ENCODE measurements at regions not wholly inside any gene's neighbourhood (a gene's known extent, or its start where the extent isn't known, plus 50 kb on each side); places are given as distances from the start of the nearest gene placed in this dataset.

GRCh38 chr7:13581097-13581496, 408.4 kb downstream of the ETV1 start:
- no peak for DNase-seq (ENCODE audit: low read depth)
- no peak for TF ChIP-seq CTCF (IDR thresholded peaks at IDR 0.05; ENCODE audit: control insufficient read depth, insufficient read depth, low read depth, low read length, missing control alignments)
- H3K4me3 ChIP-seq (ENCODE audit: control insufficient read depth, low read depth, low read length): no peak overlapping the region

GRCh38 chr7:13593854-13594253, 395.6 kb downstream of the ETV1 start:
- H3K4me3 ChIP-seq (ENCODE audit: control insufficient read depth, low read depth, low read length): no peak overlapping the region
- no peak for DNase-seq (ENCODE audit: low read depth)
- TF ChIP-seq CTCF (IDR thresholded peaks at IDR 0.05; ENCODE audit: control insufficient read depth, insufficient read depth, low read depth, low read length, missing control alignments): no peak

- no peak for TF ChIP-seq CTCF (IDR thresholded peaks at IDR 0.05; ENCODE audit: control insufficient read depth, insufficient read depth, low read depth, low read length, missing control alignments)
- DNase-seq (ENCODE audit: low read depth): no peak
Measured at GRCh38 chr7:13602036-13602435, 387.4 kb downstream of the ETV1 start.

GRCh38 chr7:13603016-13603415, 386.4 kb downstream of the ETV1 start:
- no peak overlapping the region for H3K4me3 ChIP-seq (ENCODE audit: control insufficient read depth, low read depth, low read length)
- no peak for DNase-seq (ENCODE audit: low read depth)
- no peak for TF ChIP-seq CTCF (IDR thresholded peaks at IDR 0.05; ENCODE audit: control insufficient read depth, insufficient read depth, low read depth, low read length, missing control alignments)

More at GRCh38 chr7:13602036-13602435, 387.4 kb downstream of the ETV1 start:
- no peak overlapping the region for H3K4me3 ChIP-seq (ENCODE audit: control insufficient read depth, low read depth, low read length)

GRCh38 chr7:13603661-13604060, 385.8 kb downstream of the ETV1 start:
- DNase-seq (ENCODE audit: low read depth): no peak
- H3K4me3 ChIP-seq (ENCODE audit: control insufficient read depth, low read depth, low read length): no peak overlapping the region
- TF ChIP-seq CTCF (IDR thresholded peaks at IDR 0.05; ENCODE audit: control insufficient read depth, insufficient read depth, low read depth, low read length, missing control alignments): no peak

- DNase-seq (ENCODE audit: low read depth): no peak
- H3K4me3 ChIP-seq (ENCODE audit: control insufficient read depth, low read depth, low read length): no peak overlapping the region
- no peak for TF ChIP-seq CTCF (IDR thresholded peaks at IDR 0.05; ENCODE audit: control insufficient read depth, insufficient read depth, low read depth, low read length, missing control alignments)
Measured at GRCh38 chr7:13604178-13604577, 385.3 kb downstream of the ETV1 start.

- TF ChIP-seq CTCF (IDR thresholded peaks at IDR 0.05; ENCODE audit: control insufficient read depth, insufficient read depth, low read depth, low read length, missing control alignments): no peak
- DNase-seq (ENCODE audit: low read depth): no peak
- no peak overlapping the region for H3K4me3 ChIP-seq (ENCODE audit: control insufficient read depth, low read depth, low read length)
Measured at GRCh38 chr7:13610372-13610771, 379.1 kb downstream of the ETV1 start.

Measured in AG09309 (cell line).